ENCODE measurements at regions not wholly inside any gene's neighbourhood (a gene's known extent, or its start where the extent isn't known, plus 50 kb on each side); places are given as distances from the start of the nearest gene placed in this dataset.
A peak's percentile ranks its signal among the peaks of the same experiment; 100 is the strongest.

GRCh38 chr17:63094631-63095030 lies 128.6 kb downstream of the TANC2 start:
- Histone ChIP-seq H3K27me3 (no peaks in the 10 kb centered on the region), H3K36me3 (no peaks in the 10 kb centered on the region), H3K4me1 (ENCODE audit: low read depth) (no peaks in the 10 kb centered on the region), H3K4me3 (no peak overlapping the region), H3K27ac (peak overlapping the region; percentile 23), H3K9me3 (ENCODE audit: low read depth) (no peaks in the 10 kb centered on the region)
- TF ChIP-seq, protein P1, sequence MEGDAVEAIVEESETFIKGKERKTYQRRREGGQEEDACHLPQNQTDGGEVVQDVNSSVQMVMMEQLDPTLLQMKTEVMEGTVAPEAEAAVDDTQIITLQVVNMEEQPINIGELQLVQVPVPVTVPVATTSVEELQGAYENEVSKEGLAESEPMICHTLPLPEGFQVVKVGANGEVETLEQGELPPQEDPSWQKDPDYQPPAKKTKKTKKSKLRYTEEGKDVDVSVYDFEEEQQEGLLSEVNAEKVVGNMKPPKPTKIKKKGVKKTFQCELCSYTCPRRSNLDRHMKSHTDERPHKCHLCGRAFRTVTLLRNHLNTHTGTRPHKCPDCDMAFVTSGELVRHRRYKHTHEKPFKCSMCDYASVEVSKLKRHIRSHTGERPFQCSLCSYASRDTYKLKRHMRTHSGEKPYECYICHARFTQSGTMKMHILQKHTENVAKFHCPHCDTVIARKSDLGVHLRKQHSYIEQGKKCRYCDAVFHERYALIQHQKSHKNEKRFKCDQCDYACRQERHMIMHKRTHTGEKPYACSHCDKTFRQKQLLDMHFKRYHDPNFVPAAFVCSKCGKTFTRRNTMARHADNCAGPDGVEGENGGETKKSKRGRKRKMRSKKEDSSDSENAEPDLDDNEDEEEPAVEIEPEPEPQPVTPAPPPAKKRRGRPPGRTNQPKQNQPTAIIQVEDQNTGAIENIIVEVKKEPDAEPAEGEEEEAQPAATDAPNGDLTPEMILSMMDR (IDR thresholded peaks at IDR 0.05; ENCODE audit: low read depth, low read length) = no peak
- no peak for DNase-seq (ENCODE audit: low read depth in 1 of 2, low spot score in 1 of 2)

DNA sequence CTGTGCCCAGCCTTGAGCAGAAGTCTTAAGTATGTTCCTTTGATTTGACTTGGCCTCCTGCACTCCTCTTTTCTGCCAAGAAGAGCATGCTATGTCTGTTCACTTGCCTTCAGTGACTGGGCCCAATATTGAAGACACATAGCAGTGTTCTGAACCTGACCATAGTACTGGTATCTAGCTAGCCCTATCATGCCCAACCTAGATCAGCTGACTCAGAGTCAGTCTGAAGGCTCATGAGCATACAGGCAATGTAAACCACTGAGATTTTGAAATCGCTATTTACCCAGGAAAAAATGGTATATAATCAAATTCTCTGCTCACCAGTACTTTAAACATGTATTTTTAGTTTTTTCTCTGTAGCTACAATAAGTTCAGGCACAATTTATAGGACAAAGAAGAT lies 129.4 kb downstream of the TANC2 start:
- H3K4me3 ChIP-seq = no peak overlapping the region
- no peaks in the 10 kb centered on the region for H3K9me3 ChIP-seq (ENCODE audit: low read depth)
- TF ChIP-seq, protein P1 (IDR thresholded peaks at IDR 0.05; ENCODE audit: low read depth, low read length) = no peak
- peaks cover 3% of the 10 kb centered on the region for H3K36me3 ChIP-seq
- H3K4me1 ChIP-seq (ENCODE audit: low read depth) = no peaks in the 10 kb centered on the region
- no peak overlapping the region for H3K27ac ChIP-seq
- no peak for DNase-seq (ENCODE audit: low read depth in 1 of 2, low spot score in 1 of 2)
- no peaks in the 10 kb centered on the region for H3K27me3 ChIP-seq

GRCh38 chr17:63095879-63096278 lies 129.8 kb downstream of the TANC2 start:
- Histone ChIP-seq H3K36me3 (peaks cover 3% of the 10 kb centered on the region), H3K9me3 (ENCODE audit: low read depth) (no peaks in the 10 kb centered on the region), H3K4me3 (no peak overlapping the region), H3K4me1 (ENCODE audit: low read depth) (no peaks in the 10 kb centered on the region), H3K27ac (no peak overlapping the region), H3K27me3 (no peaks in the 10 kb centered on the region)
- DNase-seq (ENCODE audit: low read depth in 1 of 2, low spot score in 1 of 2) = no peak
- TF ChIP-seq, protein P1 (IDR thresholded peaks at IDR 0.05; ENCODE audit: low read depth, low read length) = no peak

DNA sequence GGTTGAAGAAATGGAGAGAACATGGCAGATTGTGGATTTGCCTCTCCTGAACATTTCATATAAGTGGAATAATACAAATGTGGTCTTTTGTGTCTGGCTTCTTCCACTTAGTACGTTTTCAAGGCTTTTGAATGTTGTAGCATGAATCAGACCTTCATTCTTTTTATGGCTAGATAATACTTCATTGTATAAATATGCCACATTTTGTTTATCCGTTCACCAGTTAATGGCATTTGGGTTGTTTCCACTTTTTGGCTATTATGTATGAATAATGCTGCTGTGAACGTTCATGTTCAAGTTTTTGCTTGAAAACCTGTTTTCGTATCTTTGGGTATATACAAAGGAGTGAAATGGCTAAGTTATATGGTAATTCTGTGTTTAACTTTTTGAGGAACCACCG lies 130.4 kb downstream of the TANC2 start:
- Histone ChIP-seq H3K4me3 (no peak overlapping the region), H3K9me3 (ENCODE audit: low read depth) (no peaks in the 10 kb centered on the region), H3K4me1 (ENCODE audit: low read depth) (no peaks in the 10 kb centered on the region), H3K36me3 (peaks cover 3% of the 10 kb centered on the region), H3K27me3 (no peaks in the 10 kb centered on the region), H3K27ac (no peak overlapping the region)
- TF ChIP-seq, protein P1 (IDR thresholded peaks at IDR 0.05; ENCODE audit: low read depth, low read length) = no peak
- DNase-seq (ENCODE audit: low read depth in 1 of 2, low spot score in 1 of 2) = no peak

DNA sequence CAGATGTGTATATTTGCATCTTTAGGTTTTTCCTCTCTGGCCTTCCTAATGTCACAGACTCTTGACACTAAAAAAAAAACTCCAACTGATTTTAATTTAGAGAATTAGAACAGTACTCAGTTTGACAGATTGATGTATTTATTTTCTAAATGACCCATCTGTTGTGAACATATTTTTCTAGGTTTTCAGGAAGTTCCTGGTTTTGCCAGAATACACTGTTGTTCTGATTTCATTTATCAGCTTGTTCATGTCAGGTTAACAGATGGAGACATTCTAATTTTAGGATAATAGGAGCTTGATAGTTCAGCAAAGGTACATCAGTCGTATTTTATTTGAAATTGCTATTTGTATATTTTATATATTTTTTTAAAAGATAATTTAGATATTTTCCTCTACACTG lies 133.4 kb downstream of the TANC2 start:
- Histone ChIP-seq H3K9me3 (ENCODE audit: low read depth) (no peaks in the 10 kb centered on the region), H3K4me3 (no peak overlapping the region), H3K36me3 (peaks cover 3% of the 10 kb centered on the region), H3K27ac (no peak overlapping the region), H3K4me1 (ENCODE audit: low read depth) (no peaks in the 10 kb centered on the region), H3K27me3 (no peaks in the 10 kb centered on the region)
- TF ChIP-seq, protein P1 (IDR thresholded peaks at IDR 0.05; ENCODE audit: low read depth, low read length) = no peak
- DNase-seq (ENCODE audit: low read depth in 1 of 2, low spot score in 1 of 2) = no peak

DNA sequence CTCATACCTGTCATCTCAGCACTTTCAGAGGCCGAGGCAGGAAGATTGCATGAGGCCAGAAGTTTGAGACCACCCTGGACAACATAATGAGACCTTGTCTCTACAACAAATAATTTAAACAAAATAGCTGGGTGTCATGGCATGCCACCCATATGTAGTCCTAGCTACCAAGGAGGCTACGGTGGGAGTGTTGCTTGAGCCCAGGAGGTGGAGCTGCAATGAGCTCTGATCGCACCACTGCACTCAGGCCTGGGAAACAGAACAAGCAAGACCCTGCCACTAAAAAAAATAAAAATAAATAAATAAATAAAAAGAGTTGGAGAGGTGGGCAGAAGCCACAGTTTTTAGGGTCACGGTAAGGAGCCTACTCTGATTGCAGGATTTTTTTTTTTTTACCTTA lies 136.0 kb downstream of the TANC2 start:
- Histone ChIP-seq H3K4me3 (no peak overlapping the region), H3K27me3 (no peaks in the 10 kb centered on the region), H3K27ac (no peak overlapping the region), H3K9me3 (ENCODE audit: low read depth) (no peaks in the 10 kb centered on the region), H3K4me1 (ENCODE audit: low read depth) (no peaks in the 10 kb centered on the region), H3K36me3 (peaks cover 3% of the 10 kb centered on the region)
- no peak for DNase-seq (ENCODE audit: low read depth in 1 of 2, low spot score in 1 of 2)
- TF ChIP-seq, protein P1 (IDR thresholded peaks at IDR 0.05; ENCODE audit: low read depth, low read length) = no peak
